Ovary (tissue), 7 donors: ENCODE measurements at regions not wholly inside any gene's neighbourhood (a gene's known extent, or its start where the extent isn't known, plus 50 kb on each side); places are given as distances from the start of the nearest gene placed in this dataset.

Source experiments
- DNase-seq, 5 donors: peaks; one replicate each; pipeline ENCODE4 v3.0.0-alpha.2; 2019 to 2020
- H3K27ac ChIP-seq, 2 donors: fragments of 200-600 bp; one replicate each; pipeline versions ENCODE4 v1.5.1 to v1.8.0; 2019 to 2022
- H3K27me3 ChIP-seq: fragments of 200-600 bp; one replicate; pipeline ENCODE4 v1.8.0; 2022
- H3K36me3 ChIP-seq: fragments of 200-600 bp; sonication (generic); one replicate; pipeline ENCODE4 v1.5.1; 2019
- H3K4me1 ChIP-seq: one replicate; pipeline ENCODE4 v1.8.1; 2013; ENCODE audit warnings: mild to moderate bottlenecking, moderate library complexity; ENCODE audit not compliant: insufficient read depth
- H3K4me3 ChIP-seq: fragments of 200-600 bp; sonication (generic); one replicate; pipeline ENCODE4 v1.5.1; 2017
- H3K9me3 ChIP-seq, 2 donors: fragments of 200-600 bp in 1 of 2; sonication (generic) in 1 of 2; one replicate each; pipeline versions ENCODE4 v1.5.1 to v1.8.1; 2013 to 2019; ENCODE audit warnings: mild to moderate bottlenecking in 1 of 2, moderate library complexity in 1 of 2
- EP300 ChIP-seq: sonication (generic); formaldehyde crosslinking; IDR thresholded peaks from one replicate; pipeline ENCODE4 v1.6.1; 2017; ENCODE audit warnings: antibody characterized with exemption
- POLR2A ChIP-seq: fragments of 450-650 bp; IDR thresholded peaks from one replicate; pipeline ENCODE4 v1.6.1; 2017; ENCODE audit warnings: antibody characterized with exemption, mild to moderate bottlenecking, moderate library complexity
- WGBS, 3 donors: extraction: QIAGEN DNeasy Blood & Tissue Kit in 1 of 3; methylation state at CpG; one replicate each; pipeline versions ENCODE4 v1.1.5 to v1.1.7; 2013 to 2017; 5-methylcytosine and 5-hydroxymethylcytosine counted together
- intact Hi-C, 4 donors: fragments of 100-400 bp; cut with DNase I; formaldehyde crosslinking; loops; one replicate each; pipeline versions ENCODE4 v1.11.0 to v1.15.1; 2022 to 2023
- TF ChIP-seq, protein P1 (sequence below), 3 donors: fragments of 450-650 bp in 2 of 3; fragments of 200-600 bp in 1 of 3; IDR thresholded peaks; one replicate each; pipeline versions ENCODE4 v1.5.1 to v1.8.0; 2016 to 2022; ENCODE audit warnings: antibody characterized with exemption in 3 of 3, mild to moderate bottlenecking in 1 of 3
- donor health status: DM: no; HTN: no; CAD: no; lungs with moderate emphysema.
- donor health status: DM: no; HTN: no; CAD: no.
- donor health status: Bipolar disorder and iron deficiency.
- donor health status: DM: no; HTN: no; CAD: no.
- donor health status: DM: yes; HTN: yes; CAD: no.

DNA sequence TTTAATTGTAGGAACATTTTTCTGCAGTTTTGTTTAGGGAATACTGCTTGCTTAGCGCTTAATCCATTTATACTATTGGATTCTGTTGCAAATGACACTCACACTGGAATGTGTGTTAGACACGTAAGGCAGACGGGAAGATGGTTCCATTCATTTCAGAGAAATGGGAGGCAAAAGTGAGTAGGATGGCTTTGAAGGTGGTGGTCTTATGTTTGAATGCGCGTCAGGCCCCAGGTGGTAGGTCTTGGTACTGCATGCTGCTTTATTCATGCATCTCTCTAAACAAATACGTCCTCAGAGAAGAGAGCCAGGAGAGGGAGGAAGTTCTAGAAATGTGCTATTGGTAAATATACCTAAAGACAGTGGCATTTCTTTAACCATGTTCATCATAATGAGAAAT is 997.6 kb upstream of the RBFOX1 start:
- no peaks in the 10 kb centered on the region for H3K27me3 ChIP-seq

GRCh38 chr16:6331770-6332169 is 1000.9 kb upstream of the RBFOX1 start:
- no peaks in the 10 kb centered on the region for H3K4me1 ChIP-seq
- WGBS, 3 donors: 30 to 49% (median 36%) methylated on average over 3 of the region's 3 CpGs
- H3K9me3 ChIP-seq: no peaks in the 10 kb centered on the region
- DNase-seq: no peak
- no peaks in the 10 kb centered on the region for H3K36me3 ChIP-seq
- no peak overlapping the region for H3K4me3 ChIP-seq
- no peaks in the 10 kb centered on the region for H3K27me3 ChIP-seq
- intact Hi-C loops: no loop called here
- no peak overlapping the region for H3K27ac ChIP-seq
- TF ChIP-seq EP300 (no peak), POLR2A (no peak)
- TF ChIP-seq, protein P1, sequence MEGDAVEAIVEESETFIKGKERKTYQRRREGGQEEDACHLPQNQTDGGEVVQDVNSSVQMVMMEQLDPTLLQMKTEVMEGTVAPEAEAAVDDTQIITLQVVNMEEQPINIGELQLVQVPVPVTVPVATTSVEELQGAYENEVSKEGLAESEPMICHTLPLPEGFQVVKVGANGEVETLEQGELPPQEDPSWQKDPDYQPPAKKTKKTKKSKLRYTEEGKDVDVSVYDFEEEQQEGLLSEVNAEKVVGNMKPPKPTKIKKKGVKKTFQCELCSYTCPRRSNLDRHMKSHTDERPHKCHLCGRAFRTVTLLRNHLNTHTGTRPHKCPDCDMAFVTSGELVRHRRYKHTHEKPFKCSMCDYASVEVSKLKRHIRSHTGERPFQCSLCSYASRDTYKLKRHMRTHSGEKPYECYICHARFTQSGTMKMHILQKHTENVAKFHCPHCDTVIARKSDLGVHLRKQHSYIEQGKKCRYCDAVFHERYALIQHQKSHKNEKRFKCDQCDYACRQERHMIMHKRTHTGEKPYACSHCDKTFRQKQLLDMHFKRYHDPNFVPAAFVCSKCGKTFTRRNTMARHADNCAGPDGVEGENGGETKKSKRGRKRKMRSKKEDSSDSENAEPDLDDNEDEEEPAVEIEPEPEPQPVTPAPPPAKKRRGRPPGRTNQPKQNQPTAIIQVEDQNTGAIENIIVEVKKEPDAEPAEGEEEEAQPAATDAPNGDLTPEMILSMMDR (IDR thresholded peaks at IDR 0.05): no peak

More for the DNA sequence above, 997.6 kb upstream of the RBFOX1 start:
- Histone ChIP-seq H3K36me3 (no peaks in the 10 kb centered on the region), H3K9me3 (no peaks in the 10 kb centered on the region), H3K4me1 (no peaks in the 10 kb centered on the region), H3K4me3 (no peak overlapping the region), H3K27ac (no peak overlapping the region)
- TF ChIP-seq POLR2A (no peak), EP300 (no peak)
- TF ChIP-seq, protein P1 (IDR thresholded peaks at IDR 0.05): no peak
- 65 to 74% (median 66%) methylated on average over 6 of the region's 6 CpGs for WGBS, 3 donors
- DNase-seq: no peak
- intact Hi-C loops: no loop called here

GRCh38 chr16:6317934-6318333 is 1014.7 kb upstream of the RBFOX1 start:
- intact Hi-C loops: no loop called here
- H3K27ac ChIP-seq: no peak overlapping the region
- no peak for TF ChIP-seq POLR2A
- TF ChIP-seq, protein P1 (IDR thresholded peaks at IDR 0.05): no peak
- TF ChIP-seq EP300: no peak
- H3K27me3 ChIP-seq: no peaks in the 10 kb centered on the region
- WGBS, 3 donors: 18 to 51% (median 20%) methylated on average over 4 of the region's 4 CpGs
- no peak overlapping the region for H3K4me3 ChIP-seq
- no peaks in the 10 kb centered on the region for H3K36me3 ChIP-seq
- no peak for DNase-seq
- no peaks in the 10 kb centered on the region for H3K9me3 ChIP-seq
- no peaks in the 10 kb centered on the region for H3K4me1 ChIP-seq

DNA sequence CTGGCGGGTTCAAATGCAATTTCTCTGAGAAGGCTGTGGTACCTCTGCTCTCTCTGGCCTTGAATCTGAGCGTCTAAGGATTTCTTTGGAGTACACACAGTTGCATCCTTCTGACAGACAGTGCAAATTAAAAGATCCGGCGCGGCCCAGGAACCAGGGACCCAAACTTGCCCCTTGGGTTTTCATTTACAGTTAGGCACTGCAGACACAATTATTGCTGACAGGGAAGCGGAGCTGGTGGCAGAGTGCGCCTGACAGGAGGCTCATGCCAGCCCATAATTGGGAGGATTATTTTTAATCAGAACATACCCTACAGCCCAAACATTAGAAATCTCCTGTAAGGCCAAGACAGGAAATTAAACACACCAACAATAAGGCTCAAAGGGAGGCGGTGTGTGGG is 1023.4 kb upstream of the RBFOX1 start:
- no peak for TF ChIP-seq EP300
- TF ChIP-seq POLR2A: no peak
- TF ChIP-seq, protein P1 (IDR thresholded peaks at IDR 0.05): no peak
- no peaks in the 10 kb centered on the region for H3K4me1 ChIP-seq
- 34 to 60% (median 55%) methylated on average over 8 of the region's 8 CpGs for WGBS, 3 donors
- no peak overlapping the region for H3K27ac ChIP-seq
- DNase-seq: no peak
- intact Hi-C loops: no loop called here
- no peaks in the 10 kb centered on the region for H3K36me3 ChIP-seq
- no peaks in the 10 kb centered on the region for H3K9me3 ChIP-seq
- H3K4me3 ChIP-seq: no peak overlapping the region
- H3K27me3 ChIP-seq: no peaks in the 10 kb centered on the region

GRCh38 chr16:6308176-6308575 is 1024.5 kb upstream of the RBFOX1 start:
- 59 to 62% (median 60%) methylated on average over 2 of the region's 2 CpGs for WGBS, 3 donors
- intact Hi-C loops: no loop called here

More at GRCh38 chr16:6308176-6308575, 1024.5 kb upstream of the RBFOX1 start:
- H3K27me3 ChIP-seq: no peaks in the 10 kb centered on the region
- DNase-seq: no peak
- TF ChIP-seq EP300 (no peak), POLR2A (no peak)
- TF ChIP-seq, protein P1 (IDR thresholded peaks at IDR 0.05): no peak
- H3K9me3 ChIP-seq: no peaks in the 10 kb centered on the region
- no peaks in the 10 kb centered on the region for H3K36me3 ChIP-seq
- no peak overlapping the region for H3K27ac ChIP-seq
- no peaks in the 10 kb centered on the region for H3K4me1 ChIP-seq
- H3K4me3 ChIP-seq: no peak overlapping the region
